Left forelimb (tissue), 1 donor: ENCODE measurements at regions not wholly inside any gene's neighbourhood (a gene's known extent, or its start where the extent isn't known, plus 50 kb on each side); places are given as distances from the start of the nearest gene placed in this dataset.

Experiments used
- DNase-seq: peaks from one replicate; pipeline ENCODE4 v3.0.0-alpha.2; 2018; ENCODE audit warnings: low spot score

GRCh38 chr13:40115426-40115825, 460.0 kb downstream of the COG6 start:
- no peak for DNase-seq

GRCh38 chr13:40116008-40116407, 460.5 kb downstream of the COG6 start:
- no peak for DNase-seq

GRCh38 chr13:40118337-40118736, 462.9 kb downstream of the COG6 start:
- DNase-seq = no peak

GRCh38 chr13:40119852-40120251, 464.4 kb downstream of the COG6 start:
- no peak for DNase-seq

GRCh38 chr13:40120288-40120687, 464.8 kb downstream of the COG6 start:
- DNase-seq = no peak

GRCh38 chr13:40120781-40121180, 465.3 kb downstream of the COG6 start:
- no peak for DNase-seq

- no peak for DNase-seq
Measured at GRCh38 chr13:40121722-40122121, 466.3 kb downstream of the COG6 start.

- no peak for DNase-seq
Measured at GRCh38 chr13:40123962-40124632, 468.6 kb downstream of the COG6 start.

- no peak for DNase-seq
Measured at GRCh38 chr13:40124633-40125015, 469.2 kb downstream of the COG6 start.

GRCh38 chr13:40125336-40125735, 469.9 kb downstream of the COG6 start:
- DNase-seq = no peak

GRCh38 chr13:40126306-40127085, 471.0 kb downstream of the COG6 start:
- no peak for DNase-seq

GRCh38 chr13:40127476-40127875, 472.0 kb downstream of the COG6 start:
- no peak for DNase-seq

GRCh38 chr13:40127925-40128324, 472.5 kb downstream of the COG6 start:
- DNase-seq = no peak

- no peak for DNase-seq
Measured at GRCh38 chr13:40129467-40129866, 474.0 kb downstream of the COG6 start.

GRCh38 chr13:40130871-40131636, 475.6 kb downstream of the COG6 start:
- no peak for DNase-seq

- DNase-seq = no peak
Measured at GRCh38 chr13:40132249-40132648, 476.8 kb downstream of the COG6 start.

- DNase-seq = no peak
Measured at GRCh38 chr13:40136896-40137295, 481.4 kb downstream of the COG6 start.

- no peak for DNase-seq
Measured at GRCh38 chr13:40137400-40137799, 481.9 kb downstream of the COG6 start.

- DNase-seq = no peak
Measured at GRCh38 chr13:40139896-40140520, 484.5 kb downstream of the COG6 start.

- DNase-seq = no peak
Measured at GRCh38 chr13:40141859-40142555, 486.5 kb downstream of the COG6 start.

GRCh38 chr13:40143106-40143505, 487.6 kb downstream of the COG6 start:
- DNase-seq = no peak

- DNase-seq = no peak
Measured at GRCh38 chr13:40143559-40143958, 488.1 kb downstream of the COG6 start.
